ENCODE measurements at regions not wholly inside any gene's neighbourhood (a gene's known extent, or its start where the extent isn't known, plus 50 kb on each side); places are given as distances from the start of the nearest gene placed in this dataset.

- TF ChIP-seq, protein P1, sequence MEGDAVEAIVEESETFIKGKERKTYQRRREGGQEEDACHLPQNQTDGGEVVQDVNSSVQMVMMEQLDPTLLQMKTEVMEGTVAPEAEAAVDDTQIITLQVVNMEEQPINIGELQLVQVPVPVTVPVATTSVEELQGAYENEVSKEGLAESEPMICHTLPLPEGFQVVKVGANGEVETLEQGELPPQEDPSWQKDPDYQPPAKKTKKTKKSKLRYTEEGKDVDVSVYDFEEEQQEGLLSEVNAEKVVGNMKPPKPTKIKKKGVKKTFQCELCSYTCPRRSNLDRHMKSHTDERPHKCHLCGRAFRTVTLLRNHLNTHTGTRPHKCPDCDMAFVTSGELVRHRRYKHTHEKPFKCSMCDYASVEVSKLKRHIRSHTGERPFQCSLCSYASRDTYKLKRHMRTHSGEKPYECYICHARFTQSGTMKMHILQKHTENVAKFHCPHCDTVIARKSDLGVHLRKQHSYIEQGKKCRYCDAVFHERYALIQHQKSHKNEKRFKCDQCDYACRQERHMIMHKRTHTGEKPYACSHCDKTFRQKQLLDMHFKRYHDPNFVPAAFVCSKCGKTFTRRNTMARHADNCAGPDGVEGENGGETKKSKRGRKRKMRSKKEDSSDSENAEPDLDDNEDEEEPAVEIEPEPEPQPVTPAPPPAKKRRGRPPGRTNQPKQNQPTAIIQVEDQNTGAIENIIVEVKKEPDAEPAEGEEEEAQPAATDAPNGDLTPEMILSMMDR (conservative IDR thresholded peaks at IDR 0.05) = no peak
- no peak for TF ChIP-seq EZH2 (IDR thresholded peaks at IDR 0.05; ENCODE audit: low read depth)
Observed at GRCh38 chr10:83612746-83613145, 526.6 kb upstream of the GHITM start.
